ENCODE measurements at regions not wholly inside any gene's neighbourhood (a gene's known extent, or its start where the extent isn't known, plus 50 kb on each side); places are given as distances from the start of the nearest gene placed in this dataset.

GRCh38 chr2:219851169-219851568 lies 223.7 kb downstream of the SLC4A3 start:
- DNase-seq (ENCODE audit: extremely low spot score), result no peak
- POLR2A ChIA-PET, result no interaction called here
- TF ChIP-seq CTCF (IDR thresholded peaks at IDR 0.05; ENCODE audit: control extremely low read depth, extremely low read depth, low read depth, missing control alignments), result no peak

GRCh38 chr2:219851801-219852481 lies 224.5 kb downstream of the SLC4A3 start:
- TF ChIP-seq CTCF (IDR thresholded peaks at IDR 0.05; ENCODE audit: control extremely low read depth, extremely low read depth, low read depth, missing control alignments), result no peak
- DNase-seq (ENCODE audit: extremely low spot score), result no peak
- CTCF ChIA-PET, result no interaction called here
- POLR2A ChIA-PET, result no interaction called here

More at GRCh38 chr2:219851169-219851568, 223.7 kb downstream of the SLC4A3 start:
- CTCF ChIA-PET, result no interaction called here

GRCh38 chr2:219852626-219853025 lies 225.2 kb downstream of the SLC4A3 start:
- TF ChIP-seq CTCF (IDR thresholded peaks at IDR 0.05; ENCODE audit: control extremely low read depth, extremely low read depth, low read depth, missing control alignments), result no peak
- DNase-seq (ENCODE audit: extremely low spot score), result no peak
- ChIA-PET POLR2A (no interaction called here), CTCF (no interaction called here)

GRCh38 chr2:219856602-219857001 lies 229.2 kb downstream of the SLC4A3 start:
- CTCF ChIA-PET, result no interaction called here
- DNase-seq (ENCODE audit: extremely low spot score), result no peak
- POLR2A ChIA-PET, result no interaction called here
- no peak for TF ChIP-seq CTCF (IDR thresholded peaks at IDR 0.05; ENCODE audit: control extremely low read depth, extremely low read depth, low read depth, missing control alignments)

- ChIA-PET POLR2A (no interaction called here), CTCF (no interaction called here)
- DNase-seq (ENCODE audit: extremely low spot score), result no peak
- TF ChIP-seq CTCF (IDR thresholded peaks at IDR 0.05; ENCODE audit: control extremely low read depth, extremely low read depth, low read depth, missing control alignments), result no peak
Observed at GRCh38 chr2:219857751-219858150, 230.3 kb downstream of the SLC4A3 start.

GRCh38 chr2:219861307-219861706 lies 233.9 kb downstream of the SLC4A3 start:
- DNase-seq (ENCODE audit: extremely low spot score), result no peak
- ChIA-PET POLR2A (no interaction called here), CTCF (interaction anchor here (0.6 to 1.8 kb wide), 2 partner anchors 10 to 14 kb away, joined by 4 to 5 read pairs; no protein-coding TSS in a partner anchor)
- no peak for TF ChIP-seq CTCF (IDR thresholded peaks at IDR 0.05; ENCODE audit: control extremely low read depth, extremely low read depth, low read depth, missing control alignments)

All from GM10248 (cell line).